SK-N-SH (cell line): ENCODE measurements at regions not wholly inside any gene's neighbourhood (a gene's known extent, or its start where the extent isn't known, plus 50 kb on each side); places are given as distances from the start of the nearest gene placed in this dataset.

Source experiments
- CTCF ChIA-PET: fragments of 300-600, 350-600 bp; formaldehyde crosslinking; extraction: SDS; loops from one replicate; lab custom pipeline; 2021; lab: Yijun Ruan, JAX
- POLR2A ChIA-PET: fragments of 350-600 bp; sonication (Branson Sonifier 250); formaldehyde crosslinking; extraction: SDS; loops from one replicate; lab custom pipeline; 2020; ENCODE audit warnings: antibody characterized with exemption, inconsistent platforms; lab: Yijun Ruan, JAX
- DNase-seq: peaks from one replicate; pipeline ENCODE4 v3.0.0; 2012
- H2AFZ ChIP-seq: fragments of 200-600 bp; sonication (generic); 2 replicates; pipeline ENCODE4 v1.8.1; 2016; ENCODE audit warnings: antibody characterized with exemption, mild to moderate bottlenecking, low read depth
- H3F3A ChIP-seq: fragments of 200-600 bp; sonication (generic); replicated peaks from 2 replicates; pipeline ENCODE3; 2016; ENCODE audit warnings: antibody characterized with exemption, mild to moderate bottlenecking; ENCODE audit not compliant: insufficient read depth
- H3K27ac ChIP-seq, 2 experiments: fragments of 200-500 bp in 1 of 2; fragments of 200-600 bp in 1 of 2; sonication (Bioruptor generic) in 1 of 2; sonication (generic), shearing (Covaris generic) in 1 of 2; 2 replicates each; pipeline versions ENCODE4 v1.5.1 to v1.6.1; 2014 to 2016; ENCODE audit warnings: low read depth in 2 of 2, inconsistent platforms in 1 of 2, low read length in 1 of 2, mild to moderate bottlenecking in 1 of 2, mixed read lengths in 1 of 2
- H3K27me3 ChIP-seq: fragments of 200-600 bp; sonication (generic), shearing (Covaris generic); 2 replicates; pipeline ENCODE4 v1.6.1; 2016; ENCODE audit warnings: mixed run types; ENCODE audit not compliant: insufficient read depth
- H3K36me3 ChIP-seq, 2 experiments: fragments of 200-500 bp in 1 of 2; fragments of 200-600 bp in 1 of 2; sonication (Bioruptor generic) in 1 of 2; sonication (generic) in 1 of 2; replicated peaks in 1 of 2; 2 replicates each; pipeline versions ENCODE3 to v1.5.1; 2014 to 2016; ENCODE audit warnings: low read length in 1 of 2, mild to moderate bottlenecking in 1 of 2; ENCODE audit not compliant: insufficient read depth in 2 of 2, control insufficient read depth in 1 of 2
- H3K4me1 ChIP-seq, 2 experiments: fragments of 200-500 bp in 1 of 2; fragments of 200-600 bp in 1 of 2; sonication (Bioruptor generic) in 1 of 2; sonication (generic), shearing (Covaris generic) in 1 of 2; 2 replicates each; pipeline versions ENCODE4 v1.5.1 to v1.6.1; 2014 to 2016; ENCODE audit warnings: low read depth in 1 of 2, low read length in 1 of 2, mixed run types in 1 of 2; ENCODE audit not compliant: insufficient read depth in 2 of 2, control insufficient read depth in 1 of 2
- H3K4me2 ChIP-seq: fragments of 200-600 bp; sonication (generic), shearing (Covaris generic); 2 replicates; pipeline ENCODE4 v1.6.1; 2017; ENCODE audit warnings: mixed run types
- H3K4me3 ChIP-seq, 2 experiments: fragments of 200-500 bp in 1 of 2; fragments of 200-600 bp in 1 of 2; sonication (Bioruptor generic) in 1 of 2; sonication (generic), shearing (Covaris generic) in 1 of 2; 2 replicates each; pipeline versions ENCODE4 v1.5.1 to v1.8.1; 2014 to 2016; ENCODE audit warnings: low read depth in 2 of 2, inconsistent platforms in 1 of 2, low read length in 1 of 2, mild to moderate bottlenecking in 1 of 2, mixed read lengths in 1 of 2, moderate library complexity in 1 of 2
- H3K79me2 ChIP-seq: fragments of 200-600 bp; sonication (generic); 2 replicates; pipeline ENCODE4 v1.8.1; 2017; ENCODE audit warnings: mild to moderate bottlenecking; ENCODE audit not compliant: insufficient read depth
- H3K9ac ChIP-seq: fragments of 200-600 bp; sonication (generic); 2 replicates; pipeline ENCODE4 v1.6.1; 2017; ENCODE audit warnings: mixed run types
- H3K9me2 ChIP-seq: fragments of 200-600 bp; sonication (generic); 2 replicates; pipeline ENCODE4 v1.6.1; 2017; ENCODE audit warnings: mixed run types
- H3K9me3 ChIP-seq: fragments of 200-600 bp; sonication (generic); 2 replicates; pipeline ENCODE4 v1.6.1; 2017; ENCODE audit warnings: mixed run types, mild to moderate bottlenecking, moderate library complexity
- H4K20me1 ChIP-seq: fragments of 200-600 bp; sonication (generic); 2 replicates; pipeline ENCODE4 v1.6.1; 2017; ENCODE audit warnings: mild to moderate bottlenecking, mixed run types; ENCODE audit not compliant: insufficient read depth
- ELF1 ChIP-seq: IDR thresholded peaks from 2 replicates; pipeline ENCODE4 v1.4.0; 2012
- EZH2phosphoT487 ChIP-seq: fragments of 200-600 bp; sonication (generic); IDR thresholded peaks from 2 replicates; pipeline ENCODE4 v1.6.1; 2017; ENCODE audit warnings: low read depth, mixed run types, mild to moderate bottlenecking, antibody characterized with exemption, moderate library complexity, borderline replicate concordance
- FOSL2 ChIP-seq: IDR thresholded peaks from 2 replicates; pipeline ENCODE4 v1.4.0; 2012; ENCODE audit warnings: low read depth, mild to moderate bottlenecking, moderate library complexity, borderline replicate concordance
- FOXJ3 ChIP-seq: sonication (generic); formaldehyde crosslinking; IDR thresholded peaks from 2 replicates; pipeline ENCODE4 v1.5.1; 2020; ENCODE audit warnings: mild to moderate bottlenecking, missing genetic modification reagents
- FOXM1 ChIP-seq: IDR thresholded peaks from 2 replicates; pipeline ENCODE4 v1.4.0; 2012; ENCODE audit warnings: low read depth, mild to moderate bottlenecking
- GATA2 ChIP-seq: sonication (generic); formaldehyde crosslinking; IDR thresholded peaks from 2 replicates; pipeline ENCODE4 v1.5.0; 2020; ENCODE audit warnings: mild to moderate bottlenecking, missing genetic modification reagents
- JUND ChIP-seq: IDR thresholded peaks from 2 replicates; pipeline ENCODE4 v1.4.0; 2012
- MEF2A ChIP-seq: IDR thresholded peaks from 2 replicates; pipeline ENCODE4 v1.4.0; 2012; ENCODE audit warnings: low read depth, borderline replicate concordance
- MXI1 ChIP-seq: IDR thresholded peaks from 2 replicates; pipeline ENCODE4 v1.6.1; 2012; ENCODE audit warnings: mild to moderate bottlenecking, low read depth, low read length, improper control_type of control experiment
- POLR2AphosphoS5 ChIP-seq: IDR thresholded peaks from 2 replicates; pipeline ENCODE4 v1.6.1; 2012; ENCODE audit warnings: low read depth, low read length
- RFX5 ChIP-seq: IDR thresholded peaks from 2 replicates; pipeline ENCODE4 v1.6.1; 2012; ENCODE audit warnings: mild to moderate bottlenecking, improper control_type of control experiment, low read length
- TEAD4 ChIP-seq: IDR thresholded peaks from 2 replicates; pipeline ENCODE4 v1.4.0; 2012; ENCODE audit warnings: mild to moderate bottlenecking, borderline replicate concordance; ENCODE audit not compliant: insufficient read depth
- YY1 ChIP-seq: IDR thresholded peaks from 2 replicates; pipeline ENCODE4 v1.4.0; 2012; ENCODE audit warnings: low read depth, mild to moderate bottlenecking
- whole genome bisulfite sequencing: methylation state at CpG from one replicate; pipeline ENCODE4 v1.1.6; 2017; ENCODE audit warnings: low lambda C conversion rate; 5-methylcytosine and 5-hydroxymethylcytosine counted together
- TF ChIP-seq, protein P1 (sequence below): IDR thresholded peaks from 2 replicates; pipeline ENCODE4 v1.6.1; 2012; ENCODE audit warnings: mild to moderate bottlenecking, low read depth, low read length, moderate library complexity
- TF ChIP-seq, protein P2 (sequence below): IDR thresholded peaks from 2 replicates; pipeline ENCODE4; 2012
- TF ChIP-seq, protein P3 (sequence below): IDR thresholded peaks from 2 replicates; pipeline ENCODE4 v1.4.0; 2012; ENCODE audit warnings: low read depth, borderline replicate concordance
- TF ChIP-seq, protein P4 (sequence below): IDR thresholded peaks from 2 replicates; pipeline ENCODE4 v1.4.0; 2012; ENCODE audit warnings: low read depth

DNA sequence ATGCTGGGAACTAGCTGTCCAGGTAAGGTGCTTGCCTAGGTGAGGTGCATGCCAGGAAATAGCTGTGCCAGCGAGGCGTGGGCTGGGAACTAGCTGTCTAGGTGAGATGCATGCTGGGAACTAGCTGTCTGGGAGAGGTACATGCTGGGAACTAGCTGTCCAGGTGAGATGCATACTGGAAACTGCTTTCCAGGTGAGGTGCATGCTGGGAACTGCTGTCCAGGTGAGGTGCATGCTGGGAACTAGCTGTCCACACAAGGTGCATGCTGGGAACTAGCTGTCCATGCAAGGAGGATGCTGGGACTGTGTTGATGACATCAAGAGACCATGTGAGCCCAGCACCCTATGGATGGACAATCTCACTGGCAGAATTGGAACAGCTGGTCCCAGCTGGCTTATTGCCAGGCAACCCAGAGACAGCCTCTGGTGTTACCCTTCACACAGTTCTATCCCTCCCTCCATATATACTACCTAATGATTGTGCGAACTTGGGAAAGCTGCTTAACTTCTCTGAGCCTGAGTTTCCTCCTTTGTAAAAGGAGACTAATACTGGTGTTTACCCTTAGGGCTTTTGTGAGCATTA is 479.9 kb upstream of the RBFOX1 start:
- Histone ChIP-seq H3F3A (no peaks in the 10 kb centered on the region), H3K79me2 (no peaks in the 10 kb centered on the region), H3K9ac (no peak overlapping the region), H3K36me3 (no peaks in the 10 kb centered on the region), H4K20me1 (no peaks in the 10 kb centered on the region), H3K27me3 (no peaks in the 10 kb centered on the region), H3K9me2 (no peaks in the 10 kb centered on the region), H3K4me2 (no peak overlapping the region), H3K4me3 (no peak overlapping the region), H3K9me3 (no peaks in the 10 kb centered on the region), H2AFZ (no peak overlapping the region), H3K4me1 (no peaks in the 10 kb centered on the region), H3K27ac (no peak overlapping the region)
- no peak for TF ChIP-seq GATA2 (CRISPR knock-in tag)
- TF ChIP-seq YY1, result no peak
- TF ChIP-seq MXI1, result no peak
- no peak for TF ChIP-seq TEAD4
- no peak for TF ChIP-seq EZH2phosphoT487
- TF ChIP-seq JUND, result no peak
- TF ChIP-seq, protein P1, sequence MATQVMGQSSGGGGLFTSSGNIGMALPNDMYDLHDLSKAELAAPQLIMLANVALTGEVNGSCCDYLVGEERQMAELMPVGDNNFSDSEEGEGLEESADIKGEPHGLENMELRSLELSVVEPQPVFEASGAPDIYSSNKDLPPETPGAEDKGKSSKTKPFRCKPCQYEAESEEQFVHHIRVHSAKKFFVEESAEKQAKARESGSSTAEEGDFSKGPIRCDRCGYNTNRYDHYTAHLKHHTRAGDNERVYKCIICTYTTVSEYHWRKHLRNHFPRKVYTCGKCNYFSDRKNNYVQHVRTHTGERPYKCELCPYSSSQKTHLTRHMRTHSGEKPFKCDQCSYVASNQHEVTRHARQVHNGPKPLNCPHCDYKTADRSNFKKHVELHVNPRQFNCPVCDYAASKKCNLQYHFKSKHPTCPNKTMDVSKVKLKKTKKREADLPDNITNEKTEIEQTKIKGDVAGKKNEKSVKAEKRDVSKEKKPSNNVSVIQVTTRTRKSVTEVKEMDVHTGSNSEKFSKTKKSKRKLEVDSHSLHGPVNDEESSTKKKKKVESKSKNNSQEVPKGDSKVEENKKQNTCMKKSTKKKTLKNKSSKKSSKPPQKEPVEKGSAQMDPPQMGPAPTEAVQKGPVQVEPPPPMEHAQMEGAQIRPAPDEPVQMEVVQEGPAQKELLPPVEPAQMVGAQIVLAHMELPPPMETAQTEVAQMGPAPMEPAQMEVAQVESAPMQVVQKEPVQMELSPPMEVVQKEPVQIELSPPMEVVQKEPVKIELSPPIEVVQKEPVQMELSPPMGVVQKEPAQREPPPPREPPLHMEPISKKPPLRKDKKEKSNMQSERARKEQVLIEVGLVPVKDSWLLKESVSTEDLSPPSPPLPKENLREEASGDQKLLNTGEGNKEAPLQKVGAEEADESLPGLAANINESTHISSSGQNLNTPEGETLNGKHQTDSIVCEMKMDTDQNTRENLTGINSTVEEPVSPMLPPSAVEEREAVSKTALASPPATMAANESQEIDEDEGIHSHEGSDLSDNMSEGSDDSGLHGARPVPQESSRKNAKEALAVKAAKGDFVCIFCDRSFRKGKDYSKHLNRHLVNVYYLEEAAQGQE, result no peak
- CTCF ChIA-PET, result no interaction called here
- WGBS, result 30% methylated on average over 2 of the region's 3 CpGs
- POLR2A ChIA-PET, result no interaction called here
- no peak for DNase-seq

DNA sequence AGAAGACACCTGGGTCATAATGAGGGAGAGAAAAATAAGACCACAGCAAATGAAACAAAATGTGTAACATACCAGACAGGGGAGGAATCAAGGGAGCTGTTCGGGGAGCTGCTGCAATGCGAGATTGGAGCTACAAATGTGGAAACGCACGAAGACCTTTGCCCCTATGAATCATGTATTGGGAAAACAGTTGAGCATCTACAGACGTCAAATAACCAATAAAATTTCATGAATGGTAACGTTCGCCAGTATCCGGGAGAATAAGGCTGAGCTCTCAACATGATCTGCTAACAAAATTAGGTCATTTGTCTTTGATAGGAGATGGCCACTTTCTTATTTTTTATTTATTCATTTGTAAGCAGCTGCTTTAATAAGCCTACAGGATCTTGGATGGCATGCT is 486.2 kb upstream of the RBFOX1 start:
- DNase-seq, result no peak
- Histone ChIP-seq H3K27ac (no peak overlapping the region), H3K4me3 (no peak overlapping the region), H3K9me2 (no peaks in the 10 kb centered on the region), H3K27me3 (no peaks in the 10 kb centered on the region), H3K4me2 (no peak overlapping the region), H3K79me2 (no peaks in the 10 kb centered on the region), H3K9ac (no peak overlapping the region), H3F3A (no peaks in the 10 kb centered on the region), H2AFZ (no peak overlapping the region), H3K9me3 (no peaks in the 10 kb centered on the region), H3K36me3 (no peaks in the 10 kb centered on the region), H4K20me1 (no peaks in the 10 kb centered on the region), H3K4me1 (no peaks in the 10 kb centered on the region)
- WGBS, result 33% methylated on average over 8 of the region's 8 CpGs
- ChIA-PET CTCF (no interaction called here), POLR2A (no interaction called here)
- TF ChIP-seq RFX5 (no peak), EZH2phosphoT487 (no peak), JUND (no peak), FOSL2 (no peak), FOXM1 (no peak), FOXJ3 (CRISPR knock-in tag) (no peak), MEF2A (no peak), YY1 (no peak), ELF1 (no peak), POLR2AphosphoS5 (no peak)
- TF ChIP-seq, protein P2, sequence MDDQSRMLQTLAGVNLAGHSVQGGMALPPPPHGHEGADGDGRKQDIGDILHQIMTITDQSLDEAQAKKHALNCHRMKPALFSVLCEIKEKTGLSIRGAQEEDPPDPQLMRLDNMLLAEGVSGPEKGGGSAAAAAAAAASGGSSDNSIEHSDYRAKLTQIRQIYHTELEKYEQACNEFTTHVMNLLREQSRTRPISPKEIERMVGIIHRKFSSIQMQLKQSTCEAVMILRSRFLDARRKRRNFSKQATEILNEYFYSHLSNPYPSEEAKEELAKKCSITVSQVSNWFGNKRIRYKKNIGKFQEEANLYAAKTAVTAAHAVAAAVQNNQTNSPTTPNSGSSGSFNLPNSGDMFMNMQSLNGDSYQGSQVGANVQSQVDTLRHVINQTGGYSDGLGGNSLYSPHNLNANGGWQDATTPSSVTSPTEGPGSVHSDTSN, result no peak
- TF ChIP-seq, protein P3, sequence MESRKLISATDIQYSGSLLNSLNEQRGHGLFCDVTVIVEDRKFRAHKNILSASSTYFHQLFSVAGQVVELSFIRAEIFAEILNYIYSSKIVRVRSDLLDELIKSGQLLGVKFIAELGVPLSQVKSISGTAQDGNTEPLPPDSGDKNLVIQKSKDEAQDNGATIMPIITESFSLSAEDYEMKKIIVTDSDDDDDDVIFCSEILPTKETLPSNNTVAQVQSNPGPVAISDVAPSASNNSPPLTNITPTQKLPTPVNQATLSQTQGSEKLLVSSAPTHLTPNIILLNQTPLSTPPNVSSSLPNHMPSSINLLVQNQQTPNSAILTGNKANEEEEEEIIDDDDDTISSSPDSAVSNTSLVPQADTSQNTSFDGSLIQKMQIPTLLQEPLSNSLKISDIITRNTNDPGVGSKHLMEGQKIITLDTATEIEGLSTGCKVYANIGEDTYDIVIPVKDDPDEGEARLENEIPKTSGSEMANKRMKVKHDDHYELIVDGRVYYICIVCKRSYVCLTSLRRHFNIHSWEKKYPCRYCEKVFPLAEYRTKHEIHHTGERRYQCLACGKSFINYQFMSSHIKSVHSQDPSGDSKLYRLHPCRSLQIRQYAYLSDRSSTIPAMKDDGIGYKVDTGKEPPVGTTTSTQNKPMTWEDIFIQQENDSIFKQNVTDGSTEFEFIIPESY, result no peak
- TF ChIP-seq, protein P4, sequence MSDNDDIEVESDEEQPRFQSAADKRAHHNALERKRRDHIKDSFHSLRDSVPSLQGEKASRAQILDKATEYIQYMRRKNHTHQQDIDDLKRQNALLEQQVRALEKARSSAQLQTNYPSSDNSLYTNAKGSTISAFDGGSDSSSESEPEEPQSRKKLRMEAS, result no peak
